Stimulated activated naive CD4-positive, alpha-beta T cell (primary cell): ENCODE measurements at regions not wholly inside any gene's neighbourhood (a gene's known extent, or its start where the extent isn't known, plus 50 kb on each side); places are given as distances from the start of the nearest gene placed in this dataset.

Experiments
- DNase-seq, 6 experiments: peaks; one replicate each; lab custom pipeline; 2025; lab: John Stamatoyannopoulos, UW

DNA sequence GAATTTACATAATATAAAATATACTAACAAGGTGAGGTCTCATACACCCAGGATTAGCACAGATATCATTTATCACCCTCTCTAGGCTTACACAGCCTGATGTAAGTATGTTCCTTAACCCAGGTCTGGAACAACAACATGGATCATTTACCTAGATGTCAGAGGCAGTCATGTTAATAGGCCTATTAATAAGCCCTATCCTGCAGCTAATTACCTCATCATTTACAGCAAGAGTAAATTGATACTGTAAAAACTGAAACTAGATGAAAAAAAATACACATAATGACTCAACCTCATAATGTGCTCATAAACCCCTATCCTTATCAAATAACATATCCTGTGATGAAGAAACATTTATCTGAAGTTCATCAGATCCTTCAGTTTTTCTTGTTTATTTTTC lies 334.3 kb upstream of the MANEA start:
- DNase-seq, result no peak

GRCh38 chr6:95244751-95245150 lies 332.6 kb upstream of the MANEA start:
- no peak for DNase-seq

GRCh38 chr6:95248499-95248898 lies 328.8 kb upstream of the MANEA start:
- no peak for DNase-seq

DNA sequence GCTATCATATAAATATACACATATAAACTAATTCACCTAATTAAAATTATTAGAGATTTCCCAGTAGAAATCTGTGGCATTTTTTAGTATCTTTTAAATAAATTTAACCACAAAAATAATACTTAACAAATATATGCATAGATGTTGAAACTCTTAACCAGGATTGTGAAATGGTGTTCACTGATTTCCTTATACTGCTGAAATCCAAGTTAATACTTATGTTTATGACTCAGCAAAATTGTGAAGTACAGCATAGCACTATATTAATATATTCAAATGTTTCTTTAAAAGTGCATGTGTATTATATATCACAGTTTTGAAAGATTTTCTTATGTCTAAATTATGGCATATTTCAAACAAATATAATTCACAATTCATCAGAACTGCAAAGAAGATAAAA lies 328.2 kb upstream of the MANEA start:
- DNase-seq, result no peak

DNA sequence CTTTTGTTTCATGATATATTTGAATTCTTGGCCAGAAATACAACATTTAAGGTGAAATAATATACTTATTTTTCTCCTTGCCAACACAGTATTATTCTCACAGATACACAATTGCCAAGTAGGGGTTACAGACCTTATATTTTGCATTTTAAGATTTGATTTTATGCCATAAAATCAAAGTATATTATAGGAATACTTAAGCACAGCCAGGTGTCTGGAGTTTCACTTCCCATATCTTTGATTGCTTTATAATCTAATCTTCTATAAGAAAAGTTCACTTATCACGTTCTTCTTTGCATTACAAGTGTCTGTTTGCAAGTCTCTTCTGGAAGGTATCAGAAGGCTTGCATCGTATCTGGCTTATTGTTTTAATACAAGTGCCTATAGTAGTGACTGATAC lies 327.7 kb upstream of the MANEA start:
- DNase-seq, result no peak

- no peak for DNase-seq
Measured at GRCh38 chr6:95263840-95264239, 313.5 kb upstream of the MANEA start.

- no peak for DNase-seq
Measured at GRCh38 chr6:95266537-95267258, 310.6 kb upstream of the MANEA start.

GRCh38 chr6:95274686-95275235 lies 302.6 kb upstream of the MANEA start:
- DNase-seq, result no peak

DNA sequence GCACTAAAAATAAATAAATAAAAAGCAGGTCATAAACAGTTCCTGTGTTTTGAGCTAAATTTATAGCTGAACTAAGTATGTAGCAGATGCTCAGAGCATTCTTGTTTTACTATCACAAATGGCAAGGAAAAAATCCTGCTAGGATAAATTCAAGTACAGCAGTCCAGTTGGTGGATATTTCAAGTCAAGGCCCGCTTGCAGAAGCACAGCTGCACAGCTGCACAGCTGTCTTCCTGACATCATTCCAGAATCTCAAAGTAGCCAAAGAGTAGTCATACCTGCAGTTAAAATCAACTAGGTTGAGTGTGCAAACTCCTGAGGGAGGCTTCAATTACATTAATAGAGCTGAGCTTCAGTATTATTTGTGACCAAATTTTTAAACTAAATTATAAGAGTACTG lies 297.7 kb upstream of the MANEA start:
- DNase-seq, result no peak

DNA sequence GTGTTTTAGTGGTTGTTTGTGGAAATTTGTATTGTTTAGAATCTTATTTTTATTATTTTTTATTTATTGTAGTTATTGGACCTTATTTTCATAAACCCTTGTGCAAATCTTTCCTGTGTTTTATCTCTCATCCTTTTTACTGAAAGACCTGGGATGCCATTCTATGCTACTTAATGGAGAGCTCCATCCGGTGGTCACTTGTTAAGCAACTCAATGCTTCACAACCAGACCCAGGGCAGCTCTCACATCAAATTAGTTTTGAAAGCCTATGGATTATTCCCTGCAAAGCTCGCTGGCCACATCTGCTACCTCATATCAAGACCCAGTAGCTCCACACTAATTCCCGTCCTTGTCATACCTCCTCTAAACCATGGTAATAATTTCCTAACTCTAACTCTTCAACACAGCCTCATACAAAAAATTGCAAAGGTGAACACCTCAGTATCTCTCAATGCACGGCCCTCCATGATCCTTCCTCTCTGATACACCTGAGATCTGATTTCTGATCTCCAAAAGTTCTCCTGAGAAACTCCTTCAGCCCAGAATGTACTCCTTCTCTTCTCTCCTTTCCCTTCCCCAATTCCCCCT lies 296.6 kb upstream of the MANEA start:
- DNase-seq, result no peak

- DNase-seq, result no peak
Measured at GRCh38 chr6:95285881-95286280, 291.5 kb upstream of the MANEA start.

- DNase-seq, result no peak
Measured at GRCh38 chr6:95286874-95287273, 290.5 kb upstream of the MANEA start.

DNA sequence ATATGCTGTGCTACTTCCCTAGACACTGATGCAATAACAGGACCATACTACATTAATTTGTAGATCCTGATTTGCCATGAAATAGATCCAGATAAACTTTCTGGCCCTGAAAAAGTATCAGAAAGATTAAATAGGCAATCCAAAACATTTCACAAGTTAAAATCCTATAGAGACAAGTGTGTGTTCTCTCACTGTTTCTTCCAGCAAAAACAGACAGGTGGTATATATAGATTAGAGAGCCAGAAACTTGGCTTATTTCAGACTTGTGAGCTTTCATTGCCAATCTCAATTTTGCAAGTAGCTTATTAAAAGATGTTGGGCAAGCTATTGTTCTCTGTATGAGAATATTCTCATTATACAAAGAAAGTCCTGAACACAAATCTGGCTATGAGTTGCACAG lies 289.1 kb upstream of the MANEA start:
- DNase-seq, result no peak

DNA sequence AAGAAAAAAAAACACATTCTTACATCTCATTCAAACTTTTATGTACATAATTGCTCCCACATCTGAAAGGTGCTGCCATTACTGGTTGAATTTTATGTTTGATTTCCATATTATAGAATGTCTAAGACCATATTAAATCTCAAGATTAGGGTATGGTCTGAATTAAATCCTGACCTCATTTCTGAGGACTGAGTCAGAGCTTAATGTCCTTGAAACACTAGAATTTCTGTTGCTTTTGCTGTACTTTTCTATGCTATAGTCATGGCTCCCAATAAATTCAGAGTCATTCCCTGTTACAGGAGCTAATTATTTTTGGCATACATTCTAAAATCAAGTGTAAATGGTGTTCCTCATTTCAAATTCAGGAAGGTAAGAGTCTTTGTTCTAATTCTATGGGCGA lies 285.3 kb upstream of the MANEA start:
- DNase-seq, result no peak

- DNase-seq, result no peak
Measured at GRCh38 chr6:95293257-95293656, 284.1 kb upstream of the MANEA start.

DNA sequence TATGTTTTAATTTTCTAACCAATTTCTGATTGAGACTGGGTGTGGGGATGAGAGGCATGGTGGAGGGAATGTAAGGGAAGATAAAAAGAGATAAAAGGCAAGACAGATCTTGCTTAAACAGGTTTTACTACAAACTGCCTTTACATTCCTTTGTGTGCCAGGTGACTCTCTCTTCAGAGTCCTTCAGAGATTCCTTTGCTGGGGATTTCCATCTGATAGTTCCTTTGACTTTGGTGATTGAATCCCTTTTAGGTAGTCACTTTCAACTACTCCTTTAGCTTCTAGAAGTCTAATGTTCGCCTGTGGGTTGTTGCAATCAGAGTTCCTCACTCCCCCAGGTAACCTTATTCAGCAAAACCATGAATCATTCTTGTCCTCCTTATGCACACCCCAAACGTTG lies 283.3 kb upstream of the MANEA start:
- DNase-seq, result no peak

GRCh38 chr6:95309545-95309944 lies 267.8 kb upstream of the MANEA start:
- DNase-seq, result no peak

- DNase-seq, result no peak
Measured at GRCh38 chr6:95318137-95318536, 259.2 kb upstream of the MANEA start.

DNA sequence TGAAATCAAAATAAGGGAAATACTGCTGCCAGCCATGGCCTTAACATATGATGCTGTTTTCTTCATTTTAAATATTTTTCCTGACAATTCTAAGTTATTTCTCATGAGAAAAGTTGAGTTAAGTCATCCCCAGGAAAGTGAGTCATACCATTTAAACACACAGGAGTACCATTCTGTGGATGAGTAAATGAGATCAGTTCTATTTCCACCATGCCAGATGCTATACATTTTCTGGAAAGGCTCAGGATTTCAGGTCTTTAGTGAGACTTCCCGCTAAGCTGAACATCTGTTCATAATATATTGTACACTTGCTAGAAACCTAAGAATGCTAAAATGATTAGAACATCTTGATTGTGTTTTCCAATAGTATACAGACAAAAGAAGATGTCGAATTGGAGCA lies 256.2 kb upstream of the MANEA start:
- DNase-seq, result no peak

DNA sequence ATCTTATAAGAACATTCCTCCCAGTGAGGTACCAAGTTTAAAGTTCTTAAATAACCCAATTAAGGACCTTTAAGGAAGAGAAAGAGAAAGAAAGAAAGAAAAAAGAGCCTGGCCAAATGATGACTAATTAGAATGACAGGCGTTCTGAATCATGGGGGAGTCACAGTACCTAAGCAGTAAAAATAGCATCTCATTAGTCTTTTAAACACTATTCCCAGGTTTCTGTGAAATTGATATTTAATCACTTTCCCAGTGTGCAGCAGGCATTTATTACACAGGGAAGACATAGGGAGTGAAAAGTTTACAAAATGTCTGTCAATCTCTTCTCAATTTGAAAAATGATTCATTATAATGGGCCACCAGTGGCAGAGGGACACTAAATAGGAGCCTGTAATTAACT lies 251.4 kb upstream of the MANEA start:
- no peak for DNase-seq

- DNase-seq, result no peak
Measured at GRCh38 chr6:95328231-95328630, 249.1 kb upstream of the MANEA start.

- DNase-seq, result no peak
Measured at GRCh38 chr6:95352064-95352795, 225.1 kb upstream of the MANEA start.

GRCh38 chr6:95354551-95354950 lies 222.8 kb upstream of the MANEA start:
- DNase-seq, result no peak
